HCT116 (cell line): ENCODE measurements at regions not wholly inside any gene's neighbourhood (a gene's known extent, or its start where the extent isn't known, plus 50 kb on each side); places are given as distances from the start of the nearest gene placed in this dataset.
"Not testable (repeated sequence)": the region's sequence is repeated elsewhere in the genome, so short reads cannot be mapped to it uniquely, and the experiment has no call there.

Experiments used
- ATAC-seq: fragments of 200-7000 bp; cut with Tn5 transposase; 2 replicates; pipeline ENCODE4 v1.9.1; 2020; ENCODE audit warnings: mild to moderate bottlenecking, moderate library complexity
- BruUV-seq: library from RNA; stranded (reverse); fragments of 400-500 nt; replicated peaks from 2 replicates; lab custom pipeline; 2021; lab: Mats Ljungman, UMichigan
- CTCF ChIA-PET: fragments of 300-600 bp; sonication (Branson Sonifier 250); formaldehyde crosslinking; loops from one replicate; lab custom pipeline; 2021; ENCODE audit warnings: antibody characterized with exemption; lab: Charles Lee
- POLR2A ChIA-PET: fragments of 300-600, 350-600 bp; sonication (Branson Sonifier 250); formaldehyde crosslinking; loops from one replicate; lab custom pipeline; 2021; ENCODE audit warnings: antibody characterized with exemption; lab: Charles Lee
- RAD21 ChIA-PET, 2 experiments: fragments of 300-600 bp; sonication (Branson Sonifier 250); formaldehyde crosslinking; loops; one replicate each; lab custom pipeline; 2023; ENCODE audit warnings: low total read pairs in 2 of 2; ENCODE audit not compliant: uncharacterized antibody in 2 of 2, unreplicated experiment in 2 of 2, low non-redundant PET in 1 of 2; lab: Charles Lee
- DNase-seq: peaks from one replicate; pipeline ENCODE4 v3.0.0-alpha.2; 2010; ENCODE audit warnings: low read depth, low spot score
- H2AFZ ChIP-seq: fragments of 200-600 bp; shearing (Covaris generic), sonication (generic); 2 replicates; pipeline ENCODE4 v1.6.1; 2017; ENCODE audit warnings: low read depth, mixed run types, mixed read lengths, antibody characterized with exemption, low read length; ENCODE audit not compliant: poor library complexity, severe bottlenecking
- H3K27ac ChIP-seq: 2 replicates; pipeline ENCODE4 v1.5.1; 2012; ENCODE audit warnings: low read depth, low read length
- H3K27me3 ChIP-seq: fragments of 200-600 bp; sonication (generic); 2 replicates; pipeline ENCODE4 v1.6.1; 2016; ENCODE audit warnings: mixed run types, low read length, mixed read lengths; ENCODE audit not compliant: insufficient read depth
- H3K36me3 ChIP-seq, 2 experiments: fragments of 200-500 bp in 1 of 2; fragments of 200-600 bp in 1 of 2; sonication (Bioruptor generic) in 1 of 2; sonication (generic) in 1 of 2; 2 replicates each; pipeline versions ENCODE4 v1.5.1 to v1.6.1; 2014 to 2016; ENCODE audit warnings: low read length in 2 of 2, inconsistent platforms in 1 of 2, mixed read lengths in 1 of 2, mixed run types in 1 of 2; ENCODE audit not compliant: insufficient read depth in 2 of 2, control insufficient read depth in 1 of 2
- H3K4me1 ChIP-seq, 2 experiments: fragments of 200-600 bp in 1 of 2; sonication (generic) in 1 of 2; 2 replicates each; pipeline versions ENCODE4 v1.5.1 to v1.6.1; 2012 to 2017; ENCODE audit warnings: low read length in 2 of 2, inconsistent platforms in 1 of 2, mild to moderate bottlenecking in 1 of 2, mixed read lengths in 1 of 2, mixed run types in 1 of 2, moderate library complexity in 1 of 2; ENCODE audit not compliant: insufficient read depth in 2 of 2, control insufficient read depth in 1 of 2
- H3K4me2 ChIP-seq: fragments of 200-600 bp; sonication (generic); 2 replicates; pipeline ENCODE4 v1.6.1; 2017; ENCODE audit warnings: mixed run types, low read length, mixed read lengths
- H3K4me3 ChIP-seq, 2 experiments: fragments of 200-600 bp in 1 of 2; sonication (generic) in 1 of 2; replicated peaks in 1 of 2; 2 replicates each; pipeline ENCODE4 v1.5.1; 2011 to 2016; ENCODE audit warnings: low read length in 2 of 2, control low read depth in 1 of 2, low read depth in 1 of 2, mild to moderate bottlenecking in 1 of 2, mixed read lengths in 1 of 2, mixed run types in 1 of 2
- H3K79me2 ChIP-seq: fragments of 200-600 bp; sonication (generic); 2 replicates; pipeline ENCODE4 v1.6.1; 2017; ENCODE audit warnings: mild to moderate bottlenecking, mixed run types, low read length, moderate library complexity, mixed read lengths; ENCODE audit not compliant: insufficient read depth
- H3K9ac ChIP-seq: fragments of 200-600 bp; sonication (generic); 2 replicates; pipeline ENCODE4 v1.6.1; 2016; ENCODE audit warnings: low read length, mixed read lengths
- H3K9me2 ChIP-seq: fragments of 200-600 bp; sonication (generic), shearing (Covaris generic); 2 replicates; pipeline ENCODE4 v1.6.1; 2017; ENCODE audit warnings: mixed run types, mild to moderate bottlenecking, moderate library complexity; ENCODE audit not compliant: insufficient read depth
- H3K9me3 ChIP-seq, 2 experiments: fragments of 200-500 bp in 1 of 2; fragments of 200-600 bp in 1 of 2; sonication (Bioruptor generic) in 1 of 2; sonication (generic) in 1 of 2; 2 replicates each; pipeline ENCODE4 v1.6.1; 2014 to 2017; ENCODE audit warnings: low read length in 2 of 2, mixed read lengths in 2 of 2, inconsistent platforms in 1 of 2, low read depth in 1 of 2, mild to moderate bottlenecking in 1 of 2, mixed run types in 1 of 2, moderate library complexity in 1 of 2; ENCODE audit not compliant: control insufficient read depth in 1 of 2, insufficient read depth in 1 of 2
- H4K20me1 ChIP-seq: fragments of 200-600 bp; sonication (generic), shearing (Covaris generic); 2 replicates; pipeline ENCODE4 v1.6.1; 2017; ENCODE audit warnings: mixed run types, mild to moderate bottlenecking, moderate library complexity; ENCODE audit not compliant: insufficient read depth
- CEBPB ChIP-seq: IDR thresholded peaks from 2 replicates; pipeline ENCODE4 v1.6.1; 2012; ENCODE audit warnings: low read depth
- EZH2phosphoT487 ChIP-seq: fragments of 200-600 bp; IDR thresholded peaks from 2 replicates; pipeline ENCODE4 v1.6.1; 2018; ENCODE audit warnings: antibody characterized with exemption, borderline replicate concordance
- MAX ChIP-seq: IDR thresholded peaks from 2 replicates; pipeline ENCODE4 v1.6.1; 2012
- POLR2AphosphoS5 ChIP-seq: IDR thresholded peaks from 2 replicates; pipeline ENCODE4 v1.6.1; 2011; ENCODE audit warnings: mild to moderate bottlenecking, low read depth, low read length, moderate library complexity
- RAD21 ChIP-seq: IDR thresholded peaks from 2 replicates; pipeline ENCODE4 v1.6.1; 2012; ENCODE audit warnings: low read depth, mild to moderate bottlenecking
- TCF7L2 ChIP-seq: IDR thresholded peaks from 2 replicates; pipeline ENCODE4 v1.7.0; 2011; ENCODE audit warnings: borderline replicate concordance, inconsistent platforms; ENCODE audit not compliant: insufficient read depth, insufficient read length; ENCODE audit errors: extremely low read depth
- YY1 ChIP-seq: IDR thresholded peaks from 2 replicates; pipeline ENCODE4 v1.6.1; 2011; ENCODE audit warnings: low read length, low read depth, moderate library complexity, mild to moderate bottlenecking; ENCODE audit not compliant: insufficient replicate concordance; ENCODE audit errors: extremely low read depth
- ZBTB33 ChIP-seq: IDR thresholded peaks from 2 replicates; pipeline ENCODE4 v1.6.1; 2011; ENCODE audit warnings: mild to moderate bottlenecking, low read length, moderate library complexity; ENCODE audit not compliant: insufficient replicate concordance; ENCODE audit errors: extremely low read depth
- ZFX ChIP-seq: fragments of 450-650 bp; IDR thresholded peaks from 2 replicates; pipeline ENCODE4 v1.6.1; 2017
- intact Hi-C: fragments of 100-400 bp; cut with micrococcal nuclease; formaldehyde crosslinking; loops from 2 replicates; pipeline ENCODE4 v1.10.0; 2022
- TF ChIP-seq, protein P1 (sequence below): IDR thresholded peaks from 2 replicates; pipeline ENCODE4 v1.6.1; 2012
- TF ChIP-seq, protein P2 (sequence below), 3 experiments: fragments of 200-600 bp in 1 of 3; sonication (generic) in 1 of 3; IDR thresholded peaks in 2 of 3; conservative IDR thresholded peaks in 1 of 3; 2 replicates each; pipeline ENCODE4 v1.5.1; 2012 to 2017; ENCODE audit warnings: low read depth in 2 of 3, low read length in 2 of 3, antibody characterized with exemption in 1 of 3, borderline replicate concordance in 1 of 3, control low read depth in 1 of 3, mild to moderate bottlenecking in 1 of 3, mixed read lengths in 1 of 3, mixed run types in 1 of 3, moderate library complexity in 1 of 3; ENCODE audit not compliant: insufficient read depth in 1 of 3

GRCh38 chr15:25568751-25569150, 129.9 kb upstream of the UBE3A start:
- H3K4me2 ChIP-seq: no peak overlapping the region
- no peaks in the 10 kb centered on the region for H4K20me1 ChIP-seq
- CTCF ChIA-PET: no interaction called here
- no peak overlapping the region for H3K4me3 ChIP-seq
- ATAC-seq: no peak
- no peaks in the 10 kb centered on the region for H3K9me2 ChIP-seq
- no peaks in the 10 kb centered on the region for H3K79me2 ChIP-seq
- BruUV-seq: no TSS peak
- no peak overlapping the region for H3K27ac ChIP-seq
- H2AFZ ChIP-seq: no peak overlapping the region
- no peaks in the 10 kb centered on the region for H3K4me1 ChIP-seq
- no peak overlapping the region for H3K9ac ChIP-seq
- DNase-seq: no peak
- H3K9me3 ChIP-seq: peaks cover 0 to 26% of the 10 kb centered on the region in 2 experiments; a peak in 2 of 4 replicates
- TF ChIP-seq, protein P1, sequence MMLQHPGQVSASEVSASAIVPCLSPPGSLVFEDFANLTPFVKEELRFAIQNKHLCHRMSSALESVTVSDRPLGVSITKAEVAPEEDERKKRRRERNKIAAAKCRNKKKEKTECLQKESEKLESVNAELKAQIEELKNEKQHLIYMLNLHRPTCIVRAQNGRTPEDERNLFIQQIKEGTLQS: no peak
- no peak for TF ChIP-seq POLR2AphosphoS5
- TF ChIP-seq TCF7L2: no peak
- no peak for TF ChIP-seq ZBTB33
- no peak for TF ChIP-seq RAD21
- TF ChIP-seq ZFX: no peak
- no peak for TF ChIP-seq CEBPB
- TF ChIP-seq MAX: no peak
- no peak for TF ChIP-seq EZH2phosphoT487
- TF ChIP-seq YY1: no peak
- TF ChIP-seq, protein P2, sequence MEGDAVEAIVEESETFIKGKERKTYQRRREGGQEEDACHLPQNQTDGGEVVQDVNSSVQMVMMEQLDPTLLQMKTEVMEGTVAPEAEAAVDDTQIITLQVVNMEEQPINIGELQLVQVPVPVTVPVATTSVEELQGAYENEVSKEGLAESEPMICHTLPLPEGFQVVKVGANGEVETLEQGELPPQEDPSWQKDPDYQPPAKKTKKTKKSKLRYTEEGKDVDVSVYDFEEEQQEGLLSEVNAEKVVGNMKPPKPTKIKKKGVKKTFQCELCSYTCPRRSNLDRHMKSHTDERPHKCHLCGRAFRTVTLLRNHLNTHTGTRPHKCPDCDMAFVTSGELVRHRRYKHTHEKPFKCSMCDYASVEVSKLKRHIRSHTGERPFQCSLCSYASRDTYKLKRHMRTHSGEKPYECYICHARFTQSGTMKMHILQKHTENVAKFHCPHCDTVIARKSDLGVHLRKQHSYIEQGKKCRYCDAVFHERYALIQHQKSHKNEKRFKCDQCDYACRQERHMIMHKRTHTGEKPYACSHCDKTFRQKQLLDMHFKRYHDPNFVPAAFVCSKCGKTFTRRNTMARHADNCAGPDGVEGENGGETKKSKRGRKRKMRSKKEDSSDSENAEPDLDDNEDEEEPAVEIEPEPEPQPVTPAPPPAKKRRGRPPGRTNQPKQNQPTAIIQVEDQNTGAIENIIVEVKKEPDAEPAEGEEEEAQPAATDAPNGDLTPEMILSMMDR (IDR thresholded peaks at IDR 0.05 in 2 of 3, conservative IDR thresholded peaks at IDR 0.05 in 1 of 3; ENCODE audit: borderline replicate concordance in 1 of 3, insufficient read depth in 1 of 3, low read depth in 2 of 3, low read length in 2 of 3): no peak
- intact Hi-C loops: no loop called here
- no peaks in the 10 kb centered on the region for H3K36me3 ChIP-seq
- RAD21 ChIA-PET: no interaction called here
- H3K27me3 ChIP-seq: no peaks in the 10 kb centered on the region
- POLR2A ChIA-PET: no interaction called here

DNA sequence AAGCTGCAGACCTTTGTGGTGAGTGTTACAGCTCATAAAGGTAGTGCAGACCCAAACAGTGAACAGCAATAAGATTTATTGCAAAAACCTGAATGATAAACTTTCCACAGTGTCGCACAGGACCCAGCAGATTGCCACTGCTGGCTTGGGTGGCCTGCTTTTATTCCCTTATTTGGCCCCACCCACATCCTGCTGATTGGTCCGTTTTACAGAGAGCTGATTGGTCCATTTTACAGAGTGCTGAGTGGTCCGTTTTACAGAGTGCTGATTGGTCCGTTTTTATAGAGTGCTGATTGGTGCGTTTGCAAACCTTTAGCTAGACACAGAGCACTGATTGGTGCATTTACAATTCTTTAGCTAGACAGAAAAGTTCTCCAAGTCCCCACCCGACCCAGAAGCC, 127.7 kb upstream of the UBE3A start:
- H3K4me3 ChIP-seq, DNase-seq, intact Hi-C loops, BruUV-seq, POLR2A ChIA-PET, H3K27ac ChIP-seq, RAD21 ChIA-PET, H3K9ac ChIP-seq, H3K4me2 ChIP-seq, H3K36me3 ChIP-seq, H3K4me1 ChIP-seq, H3K79me2 ChIP-seq, H2AFZ ChIP-seq, H4K20me1 ChIP-seq, H3K27me3 ChIP-seq, ATAC-seq, CTCF ChIA-PET, H3K9me2 ChIP-seq: not testable (repeated sequence)
- peaks cover 0 to 37% of the 10 kb centered on the region in 2 experiments; a peak in 2 of 4 replicates for H3K9me3 ChIP-seq
